Endodermal cell (in vitro differentiated cells): ENCODE measurements at regions not wholly inside any gene's neighbourhood (a gene's known extent, or its start where the extent isn't known, plus 50 kb on each side); places are given as distances from the start of the nearest gene placed in this dataset.

Experiments
- DNase-seq: peaks from one replicate; pipeline ENCODE4 v3.0.0-alpha.2; 2017
- H3K27ac ChIP-seq: 2 replicates; pipeline ENCODE4 v1.5.1; 2013; ENCODE audit warnings: mild to moderate bottlenecking, low read depth, low read length, moderate library complexity
- H3K27me3 ChIP-seq: 2 replicates; pipeline ENCODE4 v1.6.1; 2013; ENCODE audit warnings: mild to moderate bottlenecking, low read length, moderate library complexity; ENCODE audit not compliant: insufficient read depth, control insufficient read depth, poor library complexity, severe bottlenecking
- H3K36me3 ChIP-seq: 2 replicates; pipeline ENCODE4 v1.7.0; 2013; ENCODE audit warnings: mild to moderate bottlenecking, low read length, moderate library complexity; ENCODE audit not compliant: control insufficient read depth, insufficient read depth
- H3K4me1 ChIP-seq: one replicate; pipeline ENCODE4 v1.7.0; 2013; ENCODE audit warnings: low read length; ENCODE audit not compliant: control insufficient read depth, insufficient read depth
- H3K4me3 ChIP-seq: 2 replicates; pipeline ENCODE4 v1.5.1; 2013; ENCODE audit warnings: mild to moderate bottlenecking, low read length, moderate library complexity
- H3K9ac ChIP-seq: 2 replicates; pipeline ENCODE4 v1.6.1; 2013; ENCODE audit warnings: mild to moderate bottlenecking, low read length, moderate library complexity; ENCODE audit not compliant: poor library complexity, severe bottlenecking; ENCODE audit errors: extremely low read depth
- H3K9me3 ChIP-seq: 2 replicates; pipeline ENCODE4 v1.6.1; 2013; ENCODE audit warnings: mild to moderate bottlenecking, low read length, moderate library complexity; ENCODE audit not compliant: control insufficient read depth
- H3K27ac Mint-ChIP-seq: 2 replicates; pipeline ENCODE4 v1.8.0; 2020; ENCODE audit warnings: mixed read lengths
- H3K27me3 Mint-ChIP-seq: 2 replicates; pipeline ENCODE4 v1.8.0; 2021; ENCODE audit warnings: mild to moderate bottlenecking, mixed read lengths; ENCODE audit not compliant: insufficient read depth
- H3K36me3 Mint-ChIP-seq: 2 replicates; pipeline ENCODE4 v1.8.0; 2020; ENCODE audit warnings: low read depth, mixed read lengths
- H3K4me1 Mint-ChIP-seq: 2 replicates; pipeline ENCODE4 v1.8.0; 2020; ENCODE audit warnings: mixed read lengths
- H3K4me3 Mint-ChIP-seq: 2 replicates; pipeline ENCODE4 v1.8.0; 2020; ENCODE audit warnings: mild to moderate bottlenecking, moderate library complexity, mixed read lengths
- H3K9me3 Mint-ChIP-seq: 2 replicates; pipeline ENCODE4 v1.8.0; 2020; ENCODE audit warnings: mild to moderate bottlenecking, mixed read lengths
- CTCF ChIP-seq: fragments of 200-600 bp; sonication (generic); conservative IDR thresholded peaks from 2 replicates; pipeline ENCODE4 v1.5.0; 2021; ENCODE audit warnings: antibody characterized with exemption, mild to moderate bottlenecking
- WGBS, 2 experiments: methylation state at CpG; one replicate each; pipeline versions ENCODE4 v1.1.5 to v1.1.7; 2013; ENCODE audit warnings: missing lambda C conversion rate in 2 of 2, mixed read lengths in 1 of 2; ENCODE audit not compliant: insufficient coverage in 1 of 2, insufficient read length in 1 of 2; 5-methylcytosine and 5-hydroxymethylcytosine counted together

GRCh38 chr2:138943470-138943869 lies 163.3 kb upstream of the NXPH2 start:
- DNase-seq, result no peak
- Histone ChIP-seq H3K27ac (no peak overlapping the region), H3K36me3 (no peaks in the 10 kb centered on the region), H3K9me3 (no peaks in the 10 kb centered on the region), H3K4me3 (no peak overlapping the region), H3K9ac (no peak overlapping the region), H3K27me3 (no peaks in the 10 kb centered on the region), H3K4me1 (peaks cover 6% of the 10 kb centered on the region)
- 84% methylated on average over 2 of the region's 2 CpGs; no CpG with 5 or more reads in 1 of the 2 experiments for WGBS, 2 experiments
- Mint-ChIP-seq H3K36me3 (no peaks in the 10 kb centered on the region), H3K4me1 (peaks cover 5% of the 10 kb centered on the region), H3K27me3 (no peaks in the 10 kb centered on the region), H3K9me3 (peaks cover 5% of the 10 kb centered on the region), H3K27ac (no peak overlapping the region), H3K4me3 (no peak overlapping the region)
- no peak for TF ChIP-seq CTCF

DNA sequence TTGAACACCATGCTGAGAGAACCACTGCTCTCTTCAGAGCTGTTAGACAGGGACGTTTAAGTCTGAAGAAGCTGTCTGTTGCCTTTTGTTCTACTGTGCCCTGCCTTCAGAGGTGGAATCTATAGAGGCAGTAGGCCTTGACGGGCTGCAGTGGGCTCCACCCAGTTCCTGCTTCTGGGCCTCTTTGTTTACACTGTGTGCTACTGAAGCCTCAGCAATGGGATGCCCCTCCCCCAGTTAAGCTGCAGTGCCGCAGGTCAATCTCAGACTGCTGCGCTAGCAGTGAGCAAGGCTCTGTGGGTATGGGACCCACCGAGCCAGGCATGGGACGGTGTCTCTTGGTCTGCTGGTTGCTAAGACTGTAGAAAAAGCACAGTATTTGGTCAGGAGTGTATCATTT lies 162.3 kb upstream of the NXPH2 start:
- Histone ChIP-seq H3K4me3 (no peak overlapping the region), H3K27me3 (no peaks in the 10 kb centered on the region), H3K27ac (no peak overlapping the region), H3K4me1 (no peaks in the 10 kb centered on the region), H3K36me3 (no peaks in the 10 kb centered on the region), H3K9me3 (no peaks in the 10 kb centered on the region), H3K9ac (no peak overlapping the region)
- Mint-ChIP-seq H3K36me3 (no peaks in the 10 kb centered on the region), H3K9me3 (peaks cover 9% of the 10 kb centered on the region), H3K27ac (peak overlapping the region; percentile 21), H3K27me3 (no peaks in the 10 kb centered on the region), H3K4me3 (no peak overlapping the region), H3K4me1 (no peaks in the 10 kb centered on the region)
- 29 to 71% methylated on average over 2 to 6 of the region's 6 CpGs for WGBS, 2 experiments
- DNase-seq, result peak; percentile 60
- TF ChIP-seq CTCF, result no peak

- H3K4me1 ChIP-seq, result peaks cover 8% of the 10 kb centered on the region
- Mint-ChIP-seq H3K27ac (no peak overlapping the region), H3K9me3 (no peaks in the 10 kb centered on the region), H3K36me3 (no peaks in the 10 kb centered on the region), H3K4me3 (no peak overlapping the region), H3K27me3 (no peaks in the 10 kb centered on the region), H3K4me1 (peaks cover 21% of the 10 kb centered on the region)
- H3K36me3 ChIP-seq, result no peaks in the 10 kb centered on the region
- H3K4me3 ChIP-seq, result no peak overlapping the region
- H3K9ac ChIP-seq, result no peak overlapping the region
- H3K9me3 ChIP-seq, result peaks cover 3% of the 10 kb centered on the region
- no peak overlapping the region for H3K27ac ChIP-seq
- no peak for TF ChIP-seq CTCF
- DNase-seq, result no peak
- 88 to 98% methylated on average over 12 to 18 of the region's 18 CpGs for WGBS, 2 experiments
- H3K27me3 ChIP-seq, result no peaks in the 10 kb centered on the region
Observed at GRCh38 chr2:138931284-138932256, 151.4 kb upstream of the NXPH2 start.
